ENCODE measurements at regions not wholly inside any gene's neighbourhood (a gene's known extent, or its start where the extent isn't known, plus 50 kb on each side); places are given as distances from the start of the nearest gene placed in this dataset.

- in situ Hi-C loops (cut with HindIII; ENCODE audit: low sequenced_read_pairs) = no loop called here
These were observed 203.6 kb downstream of the UBE2E3 start for GRCh38 chr2:181183878-181184542.

GRCh38 chr2:181185421-181185820 lies 205.0 kb downstream of the UBE2E3 start:
- in situ Hi-C loops (cut with HindIII; ENCODE audit: low sequenced_read_pairs) = no loop called here

GRCh38 chr2:181185948-181186347 lies 205.5 kb downstream of the UBE2E3 start:
- in situ Hi-C loops (cut with HindIII; ENCODE audit: low sequenced_read_pairs) = no loop called here

- in situ Hi-C loops (cut with HindIII; ENCODE audit: low sequenced_read_pairs) = no loop called here
These were observed 208.2 kb downstream of the UBE2E3 start for GRCh38 chr2:181188605-181189004.

GRCh38 chr2:181189951-181190350 lies 209.5 kb downstream of the UBE2E3 start:
- in situ Hi-C loops (cut with HindIII; ENCODE audit: low sequenced_read_pairs) = no loop called here

- in situ Hi-C loops (cut with HindIII; ENCODE audit: low sequenced_read_pairs) = no loop called here
These were observed 210.3 kb downstream of the UBE2E3 start for GRCh38 chr2:181190711-181191110.

GRCh38 chr2:181193550-181193949 lies 213.1 kb downstream of the UBE2E3 start:
- in situ Hi-C loops (cut with HindIII; ENCODE audit: low sequenced_read_pairs) = no loop called here

- in situ Hi-C loops (cut with HindIII; ENCODE audit: low sequenced_read_pairs) = no loop called here
These were observed 216.0 kb downstream of the UBE2E3 start for GRCh38 chr2:181196401-181196800.

- in situ Hi-C loops (cut with HindIII; ENCODE audit: low sequenced_read_pairs) = no loop called here
These were observed 216.8 kb downstream of the UBE2E3 start for GRCh38 chr2:181197140-181197760.

- in situ Hi-C loops (cut with HindIII; ENCODE audit: low sequenced_read_pairs) = no loop called here
These were observed 217.9 kb downstream of the UBE2E3 start for GRCh38 chr2:181198183-181198864.

- in situ Hi-C loops (cut with HindIII; ENCODE audit: low sequenced_read_pairs) = no loop called here
These were observed 223.0 kb downstream of the UBE2E3 start for GRCh38 chr2:181203412-181203811.

GRCh38 chr2:181203916-181204315 lies 223.5 kb downstream of the UBE2E3 start:
- in situ Hi-C loops (cut with HindIII; ENCODE audit: low sequenced_read_pairs) = no loop called here

- in situ Hi-C loops (cut with HindIII; ENCODE audit: low sequenced_read_pairs) = no loop called here
These were observed 238.0 kb downstream of the UBE2E3 start for GRCh38 chr2:181218401-181218821.

GRCh38 chr2:181223234-181223633 lies 234.0 kb upstream of the ITGA4 start:
- in situ Hi-C loops (cut with HindIII; ENCODE audit: low sequenced_read_pairs) = no loop called here

GRCh38 chr2:181224866-181225265 lies 232.3 kb upstream of the ITGA4 start:
- in situ Hi-C loops (cut with HindIII; ENCODE audit: low sequenced_read_pairs) = no loop called here

GRCh38 chr2:181228661-181229060 lies 228.5 kb upstream of the ITGA4 start:
- in situ Hi-C loops (cut with HindIII; ENCODE audit: low sequenced_read_pairs) = no loop called here

- in situ Hi-C loops (cut with HindIII; ENCODE audit: low sequenced_read_pairs) = no loop called here
These were observed 226.0 kb upstream of the ITGA4 start for GRCh38 chr2:181231151-181231550.

GRCh38 chr2:181231886-181232621 lies 225.1 kb upstream of the ITGA4 start:
- in situ Hi-C loops (cut with HindIII; ENCODE audit: low sequenced_read_pairs) = no loop called here

GRCh38 chr2:181234487-181234891 lies 222.7 kb upstream of the ITGA4 start:
- in situ Hi-C loops (cut with HindIII; ENCODE audit: low sequenced_read_pairs) = no loop called here

- in situ Hi-C loops (cut with HindIII; ENCODE audit: low sequenced_read_pairs) = no loop called here
These were observed 222.2 kb upstream of the ITGA4 start for GRCh38 chr2:181235011-181235410.

GRCh38 chr2:181235683-181236459 lies 221.3 kb upstream of the ITGA4 start:
- in situ Hi-C loops (cut with HindIII; ENCODE audit: low sequenced_read_pairs) = no loop called here
